ENCODE measurements at regions not wholly inside any gene's neighbourhood (a gene's known extent, or its start where the extent isn't known, plus 50 kb on each side); places are given as distances from the start of the nearest gene placed in this dataset.

DNA sequence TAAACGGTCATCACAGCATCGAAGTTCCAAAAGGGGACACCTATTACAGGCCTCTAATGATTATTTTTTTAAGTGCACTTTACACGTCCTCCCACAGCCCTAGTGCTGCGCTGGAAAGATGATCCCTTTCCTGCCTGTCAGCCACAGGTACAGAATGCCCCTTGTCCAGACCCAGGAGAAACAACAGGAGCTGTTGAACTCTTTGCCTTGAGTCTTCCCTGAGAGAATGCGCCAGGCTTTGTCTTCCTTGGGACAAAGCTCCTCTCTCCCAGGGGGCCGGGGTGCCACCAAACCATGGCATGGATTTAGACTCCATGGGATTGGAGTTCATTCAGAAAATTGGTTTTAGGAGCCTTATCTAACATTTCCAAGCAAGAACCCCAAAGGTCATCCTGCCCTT, 319.0 kb upstream of the SOX11 start:
- H3K36me3 ChIP-seq: no peaks in the 10 kb centered on the region
- no peak for DNase-seq (ENCODE audit: low spot score)
- H3K27ac ChIP-seq: no peak overlapping the region
- TF ChIP-seq CTCF (IDR thresholded peaks at IDR 0.05): no peak
- H3K4me1 ChIP-seq (ENCODE audit: control insufficient read depth in 1 of 2, low read depth in 2 of 2): no peaks in the 10 kb centered on the region
- H3K27me3 ChIP-seq (replicated peaks; ENCODE audit: insufficient read depth): no peaks in the 10 kb centered on the region
- no peak overlapping the region for H3K4me3 ChIP-seq
- no peak for ATAC-seq (ENCODE audit: insufficient number of reproducible peaks, low FRiP score, low read depth)
- no peaks in the 10 kb centered on the region for H3K9me3 ChIP-seq

- DNase-seq (ENCODE audit: low spot score): no peak
- Histone ChIP-seq H3K9me3 (no peaks in the 10 kb centered on the region), H3K4me3 (no peak overlapping the region), H3K27me3 (replicated peaks; ENCODE audit: insufficient read depth) (no peaks in the 10 kb centered on the region), H3K4me1 (ENCODE audit: control insufficient read depth in 1 of 2, low read depth in 2 of 2) (no peaks in the 10 kb centered on the region), H3K27ac (no peak overlapping the region), H3K36me3 (no peaks in the 10 kb centered on the region)
- no peak for TF ChIP-seq CTCF (IDR thresholded peaks at IDR 0.05)
- ATAC-seq (ENCODE audit: insufficient number of reproducible peaks, low FRiP score, low read depth): no peak
Measured at GRCh38 chr2:5374762-5375161, 317.4 kb upstream of the SOX11 start.

DNA sequence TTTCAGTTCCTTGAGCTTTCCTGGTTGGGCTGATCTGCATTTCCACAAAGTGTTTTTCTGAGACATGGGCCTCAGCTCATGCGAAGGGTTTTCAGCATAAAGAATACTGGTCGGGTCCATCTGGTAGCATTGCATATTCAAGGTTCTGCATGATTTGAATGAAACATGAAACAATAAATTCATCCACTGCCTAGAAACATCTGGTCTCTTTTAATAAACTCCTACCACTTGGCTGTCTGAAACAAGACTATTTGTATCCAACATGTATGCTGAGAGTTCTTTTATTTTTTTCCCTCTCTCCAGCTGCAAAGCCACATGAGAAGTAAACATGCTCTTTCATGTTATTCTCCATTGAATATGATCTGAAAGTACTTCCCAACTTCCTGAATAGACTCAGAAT, 314.9 kb upstream of the SOX11 start:
- H3K4me1 ChIP-seq (ENCODE audit: control insufficient read depth in 1 of 2, low read depth in 2 of 2): no peaks in the 10 kb centered on the region
- TF ChIP-seq CTCF (IDR thresholded peaks at IDR 0.05): no peak
- no peaks in the 10 kb centered on the region for H3K27me3 ChIP-seq (replicated peaks; ENCODE audit: insufficient read depth)
- ATAC-seq (ENCODE audit: insufficient number of reproducible peaks, low FRiP score, low read depth) (no peak), DNase-seq (ENCODE audit: low spot score) (no peak)
- no peaks in the 10 kb centered on the region for H3K36me3 ChIP-seq
- H3K9me3 ChIP-seq: no peaks in the 10 kb centered on the region
- no peak overlapping the region for H3K27ac ChIP-seq
- H3K4me3 ChIP-seq: no peak overlapping the region

GRCh38 chr2:5379811-5380210, 312.4 kb upstream of the SOX11 start:
- Histone ChIP-seq H3K9me3 (no peaks in the 10 kb centered on the region), H3K4me1 (ENCODE audit: control insufficient read depth in 1 of 2, low read depth in 2 of 2) (no peaks in the 10 kb centered on the region), H3K27ac (no peak overlapping the region), H3K27me3 (replicated peaks; ENCODE audit: insufficient read depth) (no peaks in the 10 kb centered on the region), H3K4me3 (no peak overlapping the region), H3K36me3 (no peaks in the 10 kb centered on the region)
- TF ChIP-seq CTCF (IDR thresholded peaks at IDR 0.05): no peak
- ATAC-seq (ENCODE audit: insufficient number of reproducible peaks, low FRiP score, low read depth) (no peak), DNase-seq (ENCODE audit: low spot score) (no peak)

DNA sequence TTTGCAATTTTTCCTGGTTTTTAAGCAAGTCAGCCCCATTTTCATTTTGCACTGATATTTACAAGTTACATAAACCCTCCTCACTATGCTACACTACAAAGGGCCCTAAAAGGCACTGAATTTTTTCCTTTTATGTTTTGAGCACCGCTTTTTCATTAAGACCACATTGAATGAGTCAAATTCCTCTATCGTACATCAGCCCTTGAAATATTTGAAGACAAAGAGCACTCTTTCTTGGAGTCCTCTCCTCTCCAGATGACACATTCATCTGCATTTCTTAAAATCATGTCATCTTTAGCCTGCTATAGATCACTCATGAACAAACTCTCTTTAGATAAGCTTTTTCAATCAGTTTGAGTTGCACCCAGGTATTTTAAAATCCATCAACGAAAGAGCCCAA, 306.6 kb upstream of the SOX11 start:
- Histone ChIP-seq H3K9me3 (no peaks in the 10 kb centered on the region), H3K4me1 (ENCODE audit: control insufficient read depth in 1 of 2, low read depth in 2 of 2) (no peaks in the 10 kb centered on the region), H3K27ac (no peak overlapping the region), H3K36me3 (no peaks in the 10 kb centered on the region), H3K4me3 (no peak overlapping the region), H3K27me3 (replicated peaks; ENCODE audit: insufficient read depth) (no peaks in the 10 kb centered on the region)
- DNase-seq (ENCODE audit: low spot score) (no peak), ATAC-seq (ENCODE audit: insufficient number of reproducible peaks, low FRiP score, low read depth) (no peak)
- no peak for TF ChIP-seq CTCF (IDR thresholded peaks at IDR 0.05)

Data from thoracic aorta (tissue), 2 donors.